ENCODE measurements at regions not wholly inside any gene's neighbourhood (a gene's known extent, or its start where the extent isn't known, plus 50 kb on each side); places are given as distances from the start of the nearest gene placed in this dataset.

DNA sequence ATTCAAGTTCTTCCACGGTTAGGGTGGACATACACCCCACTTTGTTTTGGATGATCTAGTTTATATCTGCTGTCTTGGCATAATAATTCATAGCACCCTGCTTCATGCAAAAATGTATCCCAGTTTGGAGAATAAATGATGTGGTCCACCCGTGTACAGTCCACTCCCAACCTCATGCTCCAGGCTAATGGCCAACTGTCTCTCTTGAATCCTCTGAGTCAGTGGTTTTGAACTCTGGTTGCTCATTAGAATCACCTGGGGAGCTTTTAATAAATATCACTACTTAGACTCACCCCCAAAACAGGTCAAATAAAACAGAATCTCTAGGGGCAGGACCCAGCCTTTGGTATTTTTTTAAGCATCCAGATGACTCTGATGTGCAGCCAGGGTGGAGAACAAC, 78.5 kb downstream of the SDC1 start:
- no peak overlapping the region for H3K4me3 Mint-ChIP-seq (ENCODE audit: low read depth)
- no peaks in the 10 kb centered on the region for H3K36me3 Mint-ChIP-seq (ENCODE audit: insufficient read depth)
- no peaks in the 10 kb centered on the region for H3K9me3 Mint-ChIP-seq (ENCODE audit: low read depth)
- DNase-seq (ENCODE audit: low spot score, unreplicated experiment) = no peak
- TF ChIP-seq, protein P1, sequence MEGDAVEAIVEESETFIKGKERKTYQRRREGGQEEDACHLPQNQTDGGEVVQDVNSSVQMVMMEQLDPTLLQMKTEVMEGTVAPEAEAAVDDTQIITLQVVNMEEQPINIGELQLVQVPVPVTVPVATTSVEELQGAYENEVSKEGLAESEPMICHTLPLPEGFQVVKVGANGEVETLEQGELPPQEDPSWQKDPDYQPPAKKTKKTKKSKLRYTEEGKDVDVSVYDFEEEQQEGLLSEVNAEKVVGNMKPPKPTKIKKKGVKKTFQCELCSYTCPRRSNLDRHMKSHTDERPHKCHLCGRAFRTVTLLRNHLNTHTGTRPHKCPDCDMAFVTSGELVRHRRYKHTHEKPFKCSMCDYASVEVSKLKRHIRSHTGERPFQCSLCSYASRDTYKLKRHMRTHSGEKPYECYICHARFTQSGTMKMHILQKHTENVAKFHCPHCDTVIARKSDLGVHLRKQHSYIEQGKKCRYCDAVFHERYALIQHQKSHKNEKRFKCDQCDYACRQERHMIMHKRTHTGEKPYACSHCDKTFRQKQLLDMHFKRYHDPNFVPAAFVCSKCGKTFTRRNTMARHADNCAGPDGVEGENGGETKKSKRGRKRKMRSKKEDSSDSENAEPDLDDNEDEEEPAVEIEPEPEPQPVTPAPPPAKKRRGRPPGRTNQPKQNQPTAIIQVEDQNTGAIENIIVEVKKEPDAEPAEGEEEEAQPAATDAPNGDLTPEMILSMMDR (IDR thresholded peaks at IDR 0.05; ENCODE audit: unreplicated experiment) = no peak
- peaks cover 17% of the 10 kb centered on the region for H3K4me1 Mint-ChIP-seq (ENCODE audit: low read depth)
- peaks cover 19% of the 10 kb centered on the region for H3K27me3 Mint-ChIP-seq
- no peak overlapping the region for H3K27ac Mint-ChIP-seq

DNA sequence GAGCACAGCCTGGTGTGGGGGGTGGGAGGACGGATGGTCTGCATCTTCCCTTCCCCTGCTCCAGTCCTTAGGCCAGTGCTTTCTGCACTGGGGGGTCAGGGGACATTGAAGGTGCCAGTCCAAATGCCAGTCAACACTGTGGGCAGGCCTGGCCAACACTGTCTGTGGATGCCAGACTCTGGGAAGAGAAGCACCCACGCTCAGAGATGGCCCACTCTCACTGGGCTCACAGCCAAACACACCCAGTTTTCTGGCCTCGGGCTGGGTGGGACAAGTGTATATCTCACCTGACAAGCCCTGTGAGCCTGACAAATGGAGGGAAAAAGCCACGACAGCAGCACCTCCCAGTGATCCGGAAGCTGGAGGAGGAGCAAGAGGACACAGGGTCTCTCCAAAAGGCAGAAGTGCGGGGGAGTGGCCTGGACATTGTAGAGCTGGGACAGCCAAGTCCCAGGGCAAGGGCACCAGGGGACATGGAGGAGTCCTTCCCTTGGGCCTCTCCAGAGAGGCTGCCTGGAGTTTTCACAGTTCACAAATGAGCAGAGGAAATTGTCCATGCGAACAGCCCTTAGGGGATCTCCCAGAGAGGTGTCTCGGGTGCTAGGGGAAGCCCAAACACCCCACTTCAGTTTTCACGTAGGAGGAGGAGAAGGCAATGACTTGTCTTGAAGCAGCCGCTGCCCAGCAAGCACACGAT, 79.3 kb downstream of the SDC1 start:
- H3K27ac Mint-ChIP-seq = no peak overlapping the region
- no peak for DNase-seq (ENCODE audit: low spot score, unreplicated experiment)
- TF ChIP-seq, protein P1 (IDR thresholded peaks at IDR 0.05; ENCODE audit: unreplicated experiment) = no peak

DNA sequence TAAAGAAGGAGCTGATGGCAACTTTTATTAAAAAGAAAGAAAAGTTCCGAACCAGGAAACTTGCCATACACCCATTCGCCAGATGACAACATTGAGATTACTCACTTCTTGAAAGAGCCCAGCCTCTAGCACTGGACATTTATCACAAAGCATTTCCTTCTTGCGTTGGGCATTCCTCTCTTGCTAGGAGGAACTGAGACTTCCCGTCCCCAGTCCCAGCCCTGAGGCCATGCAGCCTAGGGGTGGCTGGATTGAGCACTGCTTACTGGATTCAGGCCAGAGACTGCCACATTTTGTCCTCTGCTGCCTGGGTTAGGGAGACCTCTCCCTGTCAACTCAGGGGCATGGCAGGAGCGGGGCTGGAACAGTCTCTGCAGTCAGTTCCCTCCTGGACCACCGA, 80.1 kb downstream of the SDC1 start:
- no peak overlapping the region for H3K4me3 Mint-ChIP-seq (ENCODE audit: low read depth)
- TF ChIP-seq, protein P1 (IDR thresholded peaks at IDR 0.05; ENCODE audit: unreplicated experiment) = no peak
- no peak for DNase-seq (ENCODE audit: low spot score, unreplicated experiment)
- no peaks in the 10 kb centered on the region for H3K36me3 Mint-ChIP-seq (ENCODE audit: insufficient read depth)
- H3K9me3 Mint-ChIP-seq (ENCODE audit: low read depth) = no peaks in the 10 kb centered on the region
- no peak overlapping the region for H3K27ac Mint-ChIP-seq
- peaks cover 16% of the 10 kb centered on the region for H3K27me3 Mint-ChIP-seq
- H3K4me1 Mint-ChIP-seq (ENCODE audit: low read depth) = peaks cover 17% of the 10 kb centered on the region

More for the DNA sequence above, 79.3 kb downstream of the SDC1 start:
- Mint-ChIP-seq H3K27me3 (peaks cover 17% of the 10 kb centered on the region), H3K36me3 (ENCODE audit: insufficient read depth) (no peaks in the 10 kb centered on the region), H3K9me3 (ENCODE audit: low read depth) (no peaks in the 10 kb centered on the region), H3K4me3 (ENCODE audit: low read depth) (no peak overlapping the region), H3K4me1 (ENCODE audit: low read depth) (peaks cover 17% of the 10 kb centered on the region)

DNA sequence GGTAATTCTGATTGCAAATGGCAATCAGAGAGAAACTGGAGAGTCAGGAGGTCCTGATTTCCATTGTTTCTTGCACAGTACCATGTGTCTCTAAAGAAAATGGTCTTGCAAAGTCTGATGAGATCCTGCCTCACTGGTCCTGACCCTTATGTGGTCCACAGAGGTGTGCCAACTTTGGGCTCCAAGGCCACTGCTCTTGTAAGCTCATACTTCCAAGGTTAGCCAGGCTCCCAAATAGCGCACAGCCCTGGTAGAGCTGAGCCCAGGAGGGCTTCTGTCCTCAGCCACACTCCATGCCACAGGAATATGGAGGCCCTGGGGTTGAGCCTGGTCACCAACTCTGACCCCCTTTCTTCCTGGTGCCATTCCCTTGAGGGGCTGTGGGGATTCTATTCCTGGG, 80.7 kb downstream of the SDC1 start:
- TF ChIP-seq, protein P1 (IDR thresholded peaks at IDR 0.05; ENCODE audit: unreplicated experiment) = no peak
- no peak overlapping the region for H3K27ac Mint-ChIP-seq
- H3K4me1 Mint-ChIP-seq (ENCODE audit: low read depth) = peaks cover 14% of the 10 kb centered on the region
- DNase-seq (ENCODE audit: low spot score, unreplicated experiment) = no peak
- no peaks in the 10 kb centered on the region for H3K36me3 Mint-ChIP-seq (ENCODE audit: insufficient read depth)
- H3K9me3 Mint-ChIP-seq (ENCODE audit: low read depth) = no peaks in the 10 kb centered on the region
- peaks cover 17% of the 10 kb centered on the region for H3K27me3 Mint-ChIP-seq
- no peak overlapping the region for H3K4me3 Mint-ChIP-seq (ENCODE audit: low read depth)

DNA sequence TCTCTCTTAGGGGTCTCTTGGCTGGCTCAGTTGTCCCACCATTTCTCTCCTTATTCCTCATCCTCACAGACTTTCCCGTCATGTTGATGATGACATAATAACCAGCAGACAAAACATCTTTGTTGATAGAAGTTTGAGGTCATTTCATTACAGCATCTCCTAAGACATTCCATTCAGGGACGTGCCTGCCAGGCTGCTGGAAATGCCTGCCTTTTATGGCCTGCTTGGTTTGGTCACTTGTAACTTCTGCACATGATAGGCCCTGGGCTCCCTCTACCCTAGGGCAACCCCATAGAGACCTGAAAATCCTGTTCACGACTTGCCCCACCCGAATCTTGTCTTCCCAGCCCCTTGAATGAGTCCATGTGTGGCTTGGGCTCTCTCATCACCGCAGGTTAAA, 81.7 kb downstream of the SDC1 start:
- Mint-ChIP-seq H3K36me3 (ENCODE audit: insufficient read depth) (no peaks in the 10 kb centered on the region), H3K27ac (peak overlapping the region; percentile 9), H3K4me1 (ENCODE audit: low read depth) (peaks cover 10% of the 10 kb centered on the region), H3K27me3 (peaks cover 21% of the 10 kb centered on the region), H3K4me3 (ENCODE audit: low read depth) (no peak overlapping the region), H3K9me3 (ENCODE audit: low read depth) (no peaks in the 10 kb centered on the region)
- DNase-seq (ENCODE audit: low spot score, unreplicated experiment) = no peak
- TF ChIP-seq, protein P1 (IDR thresholded peaks at IDR 0.05; ENCODE audit: unreplicated experiment) = no peak

Measured in progenitor cell of endocrine pancreas (in vitro differentiated cells).